ELF-1 (cell line): ENCODE measurements at regions not wholly inside any gene's neighbourhood (a gene's known extent, or its start where the extent isn't known, plus 50 kb on each side); places are given as distances from the start of the nearest gene placed in this dataset.
A peak's percentile ranks its signal among the peaks of the same experiment; 100 is the strongest.

Source experiments
- DNase-seq: peaks from one replicate; pipeline ENCODE4 v3.0.0-alpha.2; 2016; ENCODE audit warnings: low read depth, low spot score

DNA sequence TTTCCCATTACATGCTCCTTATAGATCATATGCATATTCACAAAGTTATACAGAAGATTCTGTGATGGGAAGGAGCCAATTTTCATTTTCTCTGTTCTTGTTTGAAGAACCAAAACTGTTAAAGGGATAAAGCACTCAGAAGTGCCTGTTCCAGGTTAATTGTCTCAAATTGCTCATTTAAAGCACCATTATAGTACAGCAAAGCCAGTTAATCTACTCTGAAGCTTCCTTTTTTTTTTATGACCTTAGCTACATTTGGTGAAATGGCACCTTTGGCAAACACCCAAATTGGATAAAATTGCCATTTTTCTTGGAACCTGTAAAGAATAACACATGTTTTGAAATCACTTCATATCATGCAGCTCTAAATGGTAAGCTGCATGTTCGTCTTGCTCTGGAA, 1092.3 kb downstream of the BCL11A start:
- DNase-seq, result no peak

DNA sequence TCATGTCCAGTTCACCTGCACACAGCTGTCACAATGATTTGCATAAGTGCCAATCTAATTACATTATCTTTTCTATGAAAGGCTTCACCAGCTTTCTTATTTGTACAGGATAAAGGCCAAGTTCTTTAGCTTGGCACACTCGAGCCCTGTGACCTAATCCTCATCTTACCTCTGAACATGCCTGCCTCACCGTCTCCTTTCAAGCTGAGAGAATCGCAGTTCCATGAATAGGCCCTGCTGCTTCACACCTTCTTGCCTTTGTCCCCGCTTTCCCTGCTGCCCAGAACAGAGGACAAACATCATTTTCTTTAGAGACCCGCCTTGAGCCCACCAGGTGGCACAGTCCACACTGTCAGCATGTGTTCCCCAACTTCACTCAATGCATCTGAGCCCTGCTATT, 1094.7 kb downstream of the BCL11A start:
- no peak for DNase-seq

DNA sequence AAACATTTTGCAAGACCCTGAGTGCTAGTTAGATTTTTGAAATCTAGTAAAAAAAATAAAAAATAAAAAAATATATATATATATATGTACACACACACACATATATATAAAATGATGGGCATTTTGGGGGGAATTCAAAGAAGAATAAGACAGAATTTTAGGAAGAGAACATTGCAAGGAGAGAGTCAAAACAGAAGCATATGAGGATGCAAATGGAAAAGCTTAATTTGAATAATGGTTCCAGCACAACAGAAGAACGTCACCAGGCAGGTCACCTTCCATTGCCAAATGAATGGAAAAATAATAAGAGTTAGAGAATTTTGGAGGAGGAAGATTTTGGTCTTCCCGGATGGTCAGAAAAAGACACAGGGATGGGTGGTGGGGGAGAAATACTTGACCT, 1097.2 kb downstream of the BCL11A start:
- DNase-seq, result no peak

- DNase-seq, result no peak
Measured at GRCh38 chr2:59449274-59449673, 1104.2 kb downstream of the BCL11A start.

GRCh38 chr2:59440491-59440890, 1113.0 kb downstream of the BCL11A start:
- no peak for DNase-seq

DNA sequence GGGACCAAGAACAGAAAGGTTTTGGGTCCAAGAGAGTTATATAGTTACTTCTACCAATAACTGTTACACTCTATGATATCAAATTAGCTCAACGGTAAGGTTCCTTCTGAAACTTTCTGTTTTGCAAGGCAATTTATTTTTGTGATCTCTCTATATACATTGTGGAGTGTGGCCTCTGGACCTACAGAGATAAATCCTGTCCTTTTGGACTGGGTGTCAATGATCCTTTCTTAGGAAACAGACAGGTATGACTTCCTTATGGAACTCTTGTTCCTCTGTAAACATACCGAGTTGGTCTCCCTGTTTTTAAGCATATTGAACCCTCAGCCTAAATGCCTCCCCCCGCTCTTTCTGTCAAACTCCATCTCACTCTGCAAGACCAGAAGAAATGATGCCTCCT, 1117.8 kb downstream of the BCL11A start:
- DNase-seq, result no peak

DNA sequence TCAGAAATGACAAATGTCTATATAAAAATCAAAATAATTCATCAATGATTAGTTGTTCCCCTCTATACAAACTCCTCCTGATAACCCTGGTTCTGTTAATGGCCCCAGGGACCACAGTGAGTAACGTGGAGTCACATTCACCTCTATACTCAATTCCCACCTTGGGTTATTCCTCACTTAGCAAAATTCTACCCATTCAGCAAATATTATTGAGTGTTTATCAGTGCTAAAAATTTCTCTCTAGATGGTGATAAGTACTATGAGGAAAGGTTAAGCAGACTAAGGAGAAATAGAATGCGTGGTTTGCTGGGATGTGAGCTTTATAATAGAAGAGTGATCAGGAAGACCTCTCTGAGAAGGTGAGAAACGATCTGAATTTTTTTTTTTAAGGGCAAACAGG, 1124.5 kb downstream of the BCL11A start:
- DNase-seq, result no peak

DNA sequence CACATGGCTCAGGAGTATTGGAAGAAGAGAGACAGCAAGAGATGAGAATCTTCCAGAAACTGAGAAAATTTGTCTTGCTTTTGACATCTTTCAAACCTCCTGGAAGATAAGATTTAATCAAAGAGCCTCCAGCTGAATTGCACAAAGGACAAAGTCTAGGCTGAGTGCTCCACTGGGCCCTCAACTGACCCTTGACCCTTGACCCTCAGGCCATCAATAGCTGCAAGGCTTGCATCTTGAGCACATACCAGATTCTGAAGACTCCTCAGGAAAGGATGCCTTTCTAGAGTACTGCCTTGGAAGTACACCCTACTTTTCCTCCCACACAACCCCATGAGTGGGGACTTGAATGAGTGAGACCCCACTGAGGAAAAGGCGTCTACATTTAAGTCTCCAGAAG, 1125.5 kb downstream of the BCL11A start:
- DNase-seq, result peak; percentile 18

DNA sequence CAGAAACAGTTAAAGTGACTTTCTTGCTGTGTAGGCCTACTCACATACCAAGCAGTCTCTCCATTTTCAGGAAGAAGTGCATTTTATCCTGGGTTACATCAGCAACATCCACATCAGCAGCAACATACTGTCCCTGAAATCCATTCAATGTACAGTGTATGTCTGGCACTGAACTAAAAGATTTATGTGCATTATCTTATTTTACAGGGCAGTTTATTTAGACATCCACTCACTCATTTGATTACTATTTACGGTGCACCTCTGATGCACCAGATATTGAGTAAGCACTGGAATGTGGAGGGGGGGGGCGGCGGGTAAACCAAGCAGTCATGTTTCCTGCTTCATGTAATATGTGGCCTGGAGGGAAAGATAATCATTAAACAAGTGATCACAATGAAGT, 1128.2 kb downstream of the BCL11A start:
- DNase-seq, result no peak

DNA sequence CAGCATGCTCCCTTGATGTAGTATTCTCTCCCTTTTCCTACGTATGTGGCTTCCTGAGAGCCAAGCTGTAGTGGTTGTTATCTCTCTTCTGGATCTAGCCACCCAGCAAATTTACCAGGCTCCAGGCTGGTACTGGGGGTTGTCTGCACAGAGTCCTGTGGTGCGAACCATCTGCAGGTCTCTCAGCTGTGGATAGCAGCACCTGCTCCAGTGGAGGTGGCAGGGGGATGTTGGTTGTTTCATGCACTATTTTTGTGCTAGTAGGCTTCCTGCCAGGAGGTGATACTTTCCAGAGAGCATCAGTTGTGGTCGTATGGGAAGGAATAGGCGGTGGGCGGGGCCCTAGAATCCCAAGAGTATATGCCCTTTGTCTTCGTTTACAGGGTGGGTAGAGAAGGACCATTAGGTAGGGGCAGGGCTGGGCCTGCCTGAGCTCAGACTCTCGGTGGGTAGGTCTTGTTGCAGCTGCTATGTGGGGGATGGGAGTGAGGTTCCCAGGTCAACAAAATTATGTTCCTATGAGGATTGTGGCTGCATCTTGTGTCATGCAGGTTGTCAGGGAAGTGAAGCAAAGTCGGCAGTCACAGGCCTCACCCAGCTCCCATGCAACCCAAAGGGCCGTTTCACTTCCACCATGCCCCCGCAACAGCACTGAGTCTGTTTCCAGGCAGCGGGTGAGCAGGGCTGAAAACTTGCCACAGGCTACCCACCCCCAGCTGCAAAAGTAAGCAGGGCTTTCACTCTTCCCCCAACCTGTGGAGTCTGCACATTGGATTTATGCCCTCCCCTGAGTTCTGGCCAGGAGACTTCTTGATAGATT, 1139.5 kb downstream of the BCL11A start:
- DNase-seq, result peak; percentile 3

DNA sequence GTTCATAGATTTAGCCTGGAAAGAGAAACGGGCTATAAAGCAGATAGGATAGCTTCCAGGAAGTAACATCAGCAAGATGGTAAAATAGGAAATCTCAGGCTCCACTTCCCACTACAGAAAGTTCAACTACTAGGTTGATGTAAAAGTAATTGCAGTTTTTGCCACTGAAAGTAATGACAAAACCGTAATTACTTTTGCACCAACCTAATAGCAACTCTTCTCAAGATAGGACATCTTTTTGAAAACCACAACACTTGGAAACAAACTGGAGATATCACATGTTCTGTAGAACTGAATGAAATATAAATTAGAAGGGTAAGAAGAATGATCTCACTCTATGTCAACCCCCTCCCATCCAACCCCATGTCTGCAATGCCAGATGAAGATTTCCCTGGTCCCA, 1154.3 kb downstream of the BCL11A start:
- no peak for DNase-seq

- DNase-seq, result no peak
Measured at GRCh38 chr2:59398081-59398480, 1155.4 kb downstream of the BCL11A start.

DNA sequence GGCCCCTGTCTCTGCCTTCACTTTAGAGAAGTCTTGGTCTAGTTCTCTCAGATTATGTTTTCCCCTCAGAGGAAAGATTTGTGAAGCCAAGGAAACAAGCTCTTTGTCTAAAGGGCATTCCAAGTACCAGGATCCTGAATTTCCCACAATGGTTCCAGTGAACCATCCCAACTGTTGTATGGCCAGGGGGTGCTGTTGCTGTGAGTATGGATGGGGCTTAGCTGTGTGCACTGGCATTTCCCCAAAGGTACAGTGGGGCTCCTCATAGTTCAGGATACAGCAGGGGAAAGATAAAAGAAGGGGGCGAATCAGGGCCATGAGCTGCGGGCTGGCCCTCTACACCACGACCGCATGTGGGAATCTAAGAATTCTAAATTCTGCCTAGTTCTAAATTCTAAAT, 1154.0 kb upstream of the FANCL start:
- peak; percentile 2 for DNase-seq

GRCh38 chr2:59391896-59392295, 1150.8 kb upstream of the FANCL start:
- no peak for DNase-seq

GRCh38 chr2:59390581-59390980, 1149.5 kb upstream of the FANCL start:
- no peak for DNase-seq

GRCh38 chr2:59389240-59389639, 1148.1 kb upstream of the FANCL start:
- no peak for DNase-seq

DNA sequence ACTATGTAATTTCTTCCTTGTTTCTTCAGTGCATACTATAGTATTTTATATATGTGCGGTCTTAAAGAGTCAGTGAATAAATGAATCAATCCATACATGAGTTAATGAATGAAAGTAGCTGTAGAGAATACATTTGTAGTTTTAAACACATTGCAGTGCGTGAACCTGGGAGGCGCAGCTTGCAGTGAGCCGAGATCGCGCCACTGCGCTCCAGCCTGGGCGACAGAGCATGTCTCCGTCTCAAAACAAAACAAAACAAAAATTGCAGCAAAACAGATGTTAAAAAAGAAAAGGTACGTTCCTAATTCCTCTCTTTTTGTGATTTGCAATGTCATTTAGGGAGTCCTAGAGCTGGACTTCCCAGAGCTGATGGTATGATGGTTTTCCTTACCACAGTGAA, 1144.8 kb upstream of the FANCL start:
- DNase-seq, result no peak

DNA sequence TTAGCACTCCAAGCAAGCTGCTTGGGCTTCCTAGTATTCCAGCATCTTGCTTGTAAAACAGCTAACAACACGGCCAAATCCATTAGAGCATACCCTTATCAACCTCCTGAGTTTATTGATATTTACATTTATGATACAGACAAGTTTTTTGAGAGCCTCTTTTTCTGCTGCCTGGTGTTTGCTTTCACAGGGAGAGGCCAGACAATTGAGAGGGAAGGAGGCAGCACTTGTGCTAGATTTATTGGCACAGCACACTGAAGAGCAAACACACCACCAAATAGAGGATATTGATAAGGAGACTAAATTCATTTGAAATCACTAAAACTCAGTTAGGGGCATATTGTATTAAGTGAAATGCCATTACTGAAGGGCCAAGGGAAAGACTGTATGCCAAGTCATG, 1142.3 kb upstream of the FANCL start:
- no peak for DNase-seq

DNA sequence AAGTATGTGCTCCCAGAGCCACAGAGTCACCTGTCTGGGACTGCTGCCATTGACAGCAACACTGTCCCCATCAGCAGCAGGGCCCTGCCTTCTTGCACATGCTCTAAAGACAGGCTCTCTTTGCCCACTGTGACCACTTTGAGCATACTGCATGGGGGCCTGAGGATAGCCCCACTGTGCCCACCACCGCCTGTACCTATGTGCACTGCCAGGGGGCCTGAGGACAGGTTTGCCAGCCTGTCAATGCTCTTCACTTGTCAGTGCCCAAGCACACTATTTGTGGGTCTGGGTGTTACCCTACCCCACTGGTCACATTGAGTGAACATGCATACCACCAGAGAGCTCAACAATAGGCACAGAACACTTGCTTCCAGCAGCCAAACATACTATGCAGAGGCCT, 1137.0 kb upstream of the FANCL start:
- no peak for DNase-seq

DNA sequence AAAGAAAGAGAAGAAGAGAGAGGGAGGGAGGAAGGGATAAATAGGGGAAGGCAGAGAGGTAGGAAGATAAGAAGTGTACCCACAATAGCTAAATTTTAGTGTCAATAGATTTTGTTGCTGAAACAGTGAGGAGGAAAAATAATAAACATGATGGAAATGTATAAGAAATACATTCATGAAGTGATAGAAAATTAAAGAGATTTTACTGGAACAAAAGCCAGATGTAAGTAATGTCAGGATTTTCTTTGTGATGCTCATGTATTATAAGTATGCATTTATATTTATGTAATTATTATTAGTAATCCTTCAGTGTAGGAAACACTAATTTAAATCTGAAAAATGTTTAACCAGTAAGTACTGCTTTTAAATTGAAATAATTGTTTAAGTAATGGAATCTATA, 1125.2 kb upstream of the FANCL start:
- no peak for DNase-seq

GRCh38 chr2:59354498-59354897, 1113.4 kb upstream of the FANCL start:
- DNase-seq, result no peak

GRCh38 chr2:59353306-59353921, 1112.3 kb upstream of the FANCL start:
- DNase-seq, result no peak

- no peak for DNase-seq
Measured at GRCh38 chr2:59342166-59342565, 1101.0 kb upstream of the FANCL start.

- DNase-seq, result no peak
Measured at GRCh38 chr2:59339837-59340207, 1098.7 kb upstream of the FANCL start.
